ENCODE measurements at regions not wholly inside any gene's neighbourhood (a gene's known extent, or its start where the extent isn't known, plus 50 kb on each side); places are given as distances from the start of the nearest gene placed in this dataset.

GRCh38 chr7:26007510-26007909 lies 144.5 kb upstream of the NFE2L3 start:
- TF ChIP-seq, protein P1, sequence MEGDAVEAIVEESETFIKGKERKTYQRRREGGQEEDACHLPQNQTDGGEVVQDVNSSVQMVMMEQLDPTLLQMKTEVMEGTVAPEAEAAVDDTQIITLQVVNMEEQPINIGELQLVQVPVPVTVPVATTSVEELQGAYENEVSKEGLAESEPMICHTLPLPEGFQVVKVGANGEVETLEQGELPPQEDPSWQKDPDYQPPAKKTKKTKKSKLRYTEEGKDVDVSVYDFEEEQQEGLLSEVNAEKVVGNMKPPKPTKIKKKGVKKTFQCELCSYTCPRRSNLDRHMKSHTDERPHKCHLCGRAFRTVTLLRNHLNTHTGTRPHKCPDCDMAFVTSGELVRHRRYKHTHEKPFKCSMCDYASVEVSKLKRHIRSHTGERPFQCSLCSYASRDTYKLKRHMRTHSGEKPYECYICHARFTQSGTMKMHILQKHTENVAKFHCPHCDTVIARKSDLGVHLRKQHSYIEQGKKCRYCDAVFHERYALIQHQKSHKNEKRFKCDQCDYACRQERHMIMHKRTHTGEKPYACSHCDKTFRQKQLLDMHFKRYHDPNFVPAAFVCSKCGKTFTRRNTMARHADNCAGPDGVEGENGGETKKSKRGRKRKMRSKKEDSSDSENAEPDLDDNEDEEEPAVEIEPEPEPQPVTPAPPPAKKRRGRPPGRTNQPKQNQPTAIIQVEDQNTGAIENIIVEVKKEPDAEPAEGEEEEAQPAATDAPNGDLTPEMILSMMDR (conservative IDR thresholded peaks at IDR 0.05; ENCODE audit: low read depth) = no peak
- ChIA-PET CTCF (no interaction called here), POLR2A (ENCODE audit: low non-redundant PET) (no interaction called here)
- no peak for DNase-seq (ENCODE audit: low spot score)
- no peak overlapping the region for H3K27ac ChIP-seq

GRCh38 chr7:26008428-26008827 lies 143.6 kb upstream of the NFE2L3 start:
- DNase-seq (ENCODE audit: low spot score) = no peak
- POLR2A ChIA-PET (ENCODE audit: low non-redundant PET) = no interaction called here
- H3K27ac ChIP-seq = no peak overlapping the region
- CTCF ChIA-PET = no interaction called here
- TF ChIP-seq, protein P1 (conservative IDR thresholded peaks at IDR 0.05; ENCODE audit: low read depth) = no peak

DNA sequence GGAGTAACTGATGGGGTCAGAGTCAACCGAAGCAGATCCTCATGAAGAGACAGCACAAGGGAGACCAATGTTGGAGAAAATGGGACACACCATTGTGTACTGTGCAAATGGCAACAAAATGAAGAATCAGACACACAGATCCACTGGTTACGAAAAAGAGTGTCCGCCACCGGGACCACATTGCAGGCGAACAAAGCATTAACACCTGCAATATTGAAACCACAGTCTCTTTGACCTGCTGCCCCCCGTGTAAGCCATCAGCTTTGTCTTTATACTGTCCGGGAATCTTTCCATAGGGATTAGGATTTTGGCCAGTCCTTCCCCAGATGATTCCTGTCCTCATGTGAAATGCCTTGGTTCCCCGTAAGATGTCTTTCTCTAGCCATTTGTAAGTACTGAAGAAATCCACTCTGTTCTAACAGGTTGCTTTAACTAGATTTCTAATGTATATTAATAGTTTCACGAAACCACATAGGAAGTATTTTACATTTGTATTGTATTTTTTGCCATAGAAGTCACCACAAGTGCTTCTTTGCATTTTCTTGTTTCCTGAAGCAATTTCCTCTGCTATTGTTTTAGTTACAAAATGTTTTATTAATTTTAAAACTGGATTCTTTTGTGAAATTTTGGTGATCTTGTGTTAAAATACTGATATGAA lies 140.8 kb upstream of the NFE2L3 start:
- ChIA-PET POLR2A (ENCODE audit: low non-redundant PET) (no interaction called here), CTCF (no interaction called here)
- TF ChIP-seq, protein P1 (conservative IDR thresholded peaks at IDR 0.05; ENCODE audit: low read depth) = no peak
- no peak overlapping the region for H3K27ac ChIP-seq
- no peak for DNase-seq (ENCODE audit: low spot score)

GRCh38 chr7:26013551-26014083 lies 138.4 kb upstream of the NFE2L3 start:
- TF ChIP-seq, protein P1 (conservative IDR thresholded peaks at IDR 0.05; ENCODE audit: low read depth) = no peak
- DNase-seq (ENCODE audit: low spot score) = no peak
- CTCF ChIA-PET = no interaction called here
- POLR2A ChIA-PET (ENCODE audit: low non-redundant PET) = interaction anchor here (0.5 kb wide), 1 partner anchor 58 kb away, joined by 3 read pairs; no protein-coding TSS in a partner anchor
- H3K27ac ChIP-seq = no peak overlapping the region

DNA sequence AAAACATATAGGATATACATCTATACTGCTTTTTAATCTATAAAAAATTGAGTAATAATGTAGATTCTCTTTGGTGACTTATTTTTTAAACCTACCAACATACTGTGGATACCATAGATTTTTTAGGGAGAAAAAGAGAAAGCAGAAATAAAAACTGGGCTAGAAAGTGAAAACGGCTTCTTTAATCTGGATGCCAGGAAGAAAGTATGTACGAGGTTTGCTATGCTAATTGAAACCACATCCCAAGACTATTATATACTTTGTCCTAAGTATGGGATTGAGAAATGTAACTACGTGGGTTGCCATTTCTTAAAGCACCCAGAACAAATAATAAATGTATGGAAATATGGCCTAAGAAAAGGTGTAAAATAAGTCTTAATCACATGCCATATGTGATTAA lies 129.0 kb upstream of the NFE2L3 start:
- DNase-seq (ENCODE audit: low spot score) = no peak
- CTCF ChIA-PET = no interaction called here
- POLR2A ChIA-PET (ENCODE audit: low non-redundant PET) = no interaction called here
- H3K27ac ChIP-seq = no peak overlapping the region
- TF ChIP-seq, protein P1 (conservative IDR thresholded peaks at IDR 0.05; ENCODE audit: low read depth) = no peak

GRCh38 chr7:26029911-26030310 lies 122.1 kb upstream of the NFE2L3 start:
- ChIA-PET POLR2A (ENCODE audit: low non-redundant PET) (no interaction called here), CTCF (no interaction called here)
- no peak overlapping the region for H3K27ac ChIP-seq
- no peak for DNase-seq (ENCODE audit: low spot score)
- TF ChIP-seq, protein P1 (conservative IDR thresholded peaks at IDR 0.05; ENCODE audit: low read depth) = no peak

Measured in RWPE1 (cell line).